Large intestine (tissue), 3 donors: ENCODE measurements at regions not wholly inside any gene's neighbourhood (a gene's known extent, or its start where the extent isn't known, plus 50 kb on each side); places are given as distances from the start of the nearest gene placed in this dataset.

Experiments
- DNase-seq, 2 donors: peaks; one replicate each; pipeline versions ENCODE4 v3.0.0 to v3.0.0-alpha.2; 2013
- H3K27ac ChIP-seq: one replicate; pipeline ENCODE4 v1.5.1; 2013; ENCODE audit warnings: low read length
- H3K27me3 ChIP-seq: 2 replicates; pipeline ENCODE4 v1.6.1; 2013; ENCODE audit warnings: low read length; ENCODE audit not compliant: control insufficient read depth, insufficient read depth
- H3K36me3 ChIP-seq: 2 replicates; pipeline ENCODE4 v1.6.1; 2013; ENCODE audit warnings: low read length; ENCODE audit not compliant: control insufficient read depth, insufficient read depth
- H3K4me1 ChIP-seq: one replicate; pipeline ENCODE4 v1.6.1; 2013; ENCODE audit warnings: low read length; ENCODE audit not compliant: control insufficient read depth, insufficient read depth
- H3K4me3 ChIP-seq: one replicate; pipeline ENCODE4 v1.5.1; 2013; ENCODE audit warnings: low read length
- H3K9me3 ChIP-seq: one replicate; pipeline ENCODE4 v1.6.1; 2013; ENCODE audit warnings: mild to moderate bottlenecking, low read depth, low read length, moderate library complexity; ENCODE audit not compliant: control insufficient read depth
- WGBS: methylation state at CpG from one replicate; pipeline ENCODE4 v1.1.5; 2013; ENCODE audit warnings: low lambda C conversion rate; ENCODE audit not compliant: insufficient coverage; 5-methylcytosine and 5-hydroxymethylcytosine counted together

- 40% methylated on average over 1 of the region's 1 CpG for WGBS
- Histone ChIP-seq H3K27ac (no peak overlapping the region), H3K9me3 (no peaks in the 10 kb centered on the region), H3K27me3 (no peaks in the 10 kb centered on the region), H3K4me3 (no peak overlapping the region), H3K36me3 (no peaks in the 10 kb centered on the region), H3K4me1 (no peaks in the 10 kb centered on the region)
- DNase-seq: no peak
These were observed 1340.2 kb upstream of the ZEB2 start for GRCh38 chr2:145860083-145860482.

- Histone ChIP-seq H3K27ac (no peak overlapping the region), H3K4me1 (no peaks in the 10 kb centered on the region), H3K9me3 (no peaks in the 10 kb centered on the region), H3K36me3 (no peaks in the 10 kb centered on the region), H3K27me3 (no peaks in the 10 kb centered on the region), H3K4me3 (no peak overlapping the region)
- no peak for DNase-seq
- no CpG with 5 or more reads among the region's 1 CpG for WGBS
These were observed 1335.2 kb upstream of the ZEB2 start for GRCh38 chr2:145855142-145855541.

GRCh38 chr2:145854039-145854755, 1334.3 kb upstream of the ZEB2 start:
- no peak for DNase-seq
- no peaks in the 10 kb centered on the region for H3K36me3 ChIP-seq
- no peaks in the 10 kb centered on the region for H3K4me1 ChIP-seq
- H3K9me3 ChIP-seq: no peaks in the 10 kb centered on the region
- no peaks in the 10 kb centered on the region for H3K27me3 ChIP-seq
- H3K4me3 ChIP-seq: no peak overlapping the region
- H3K27ac ChIP-seq: no peak overlapping the region
- 100% methylated on average over 1 of the region's 4 CpGs for WGBS

- H3K36me3 ChIP-seq: no peaks in the 10 kb centered on the region
- no peaks in the 10 kb centered on the region for H3K9me3 ChIP-seq
- no peak for DNase-seq
- no peak overlapping the region for H3K27ac ChIP-seq
- H3K4me1 ChIP-seq: no peaks in the 10 kb centered on the region
- 100% methylated on average over 1 of the region's 2 CpGs for WGBS
- H3K4me3 ChIP-seq: no peak overlapping the region
- H3K27me3 ChIP-seq: no peaks in the 10 kb centered on the region
These were observed 1331.8 kb upstream of the ZEB2 start for GRCh38 chr2:145851730-145852129.

GRCh38 chr2:145849466-145849865, 1329.5 kb upstream of the ZEB2 start:
- no peaks in the 10 kb centered on the region for H3K4me1 ChIP-seq
- H3K36me3 ChIP-seq: no peaks in the 10 kb centered on the region
- H3K9me3 ChIP-seq: no peaks in the 10 kb centered on the region
- no peak overlapping the region for H3K27ac ChIP-seq
- no CpG with 5 or more reads among the region's 4 CpGs for whole genome bisulfite sequencing
- no peak for DNase-seq
- no peak overlapping the region for H3K4me3 ChIP-seq
- no peaks in the 10 kb centered on the region for H3K27me3 ChIP-seq

GRCh38 chr2:145846982-145847381, 1327.1 kb upstream of the ZEB2 start:
- Histone ChIP-seq H3K9me3 (no peaks in the 10 kb centered on the region), H3K36me3 (no peaks in the 10 kb centered on the region), H3K4me3 (no peak overlapping the region), H3K27me3 (no peaks in the 10 kb centered on the region), H3K27ac (no peak overlapping the region), H3K4me1 (no peaks in the 10 kb centered on the region)
- DNase-seq: peak; percentile 12 to 26
- 60% methylated on average over 1 of the region's 4 CpGs for WGBS

GRCh38 chr2:145845923-145846322, 1326.0 kb upstream of the ZEB2 start:
- 40% methylated on average over 3 of the region's 3 CpGs for WGBS
- no peaks in the 10 kb centered on the region for H3K27me3 ChIP-seq
- no peaks in the 10 kb centered on the region for H3K9me3 ChIP-seq
- no peak for DNase-seq
- no peak overlapping the region for H3K27ac ChIP-seq
- no peaks in the 10 kb centered on the region for H3K4me1 ChIP-seq
- no peaks in the 10 kb centered on the region for H3K36me3 ChIP-seq
- no peak overlapping the region for H3K4me3 ChIP-seq

- H3K4me3 ChIP-seq: no peak overlapping the region
- no peaks in the 10 kb centered on the region for H3K9me3 ChIP-seq
- no peaks in the 10 kb centered on the region for H3K27me3 ChIP-seq
- no peak overlapping the region for H3K27ac ChIP-seq
- no peak for DNase-seq
- no peaks in the 10 kb centered on the region for H3K36me3 ChIP-seq
- no CpG with 5 or more reads among the region's 2 CpGs for WGBS
- H3K4me1 ChIP-seq: no peaks in the 10 kb centered on the region
These were observed 1325.4 kb upstream of the ZEB2 start for GRCh38 chr2:145845207-145845894.

GRCh38 chr2:145841973-145842372, 1322.1 kb upstream of the ZEB2 start:
- no peak overlapping the region for H3K4me3 ChIP-seq
- H3K27ac ChIP-seq: no peak overlapping the region
- H3K27me3 ChIP-seq: no peaks in the 10 kb centered on the region
- H3K9me3 ChIP-seq: no peaks in the 10 kb centered on the region
- no peaks in the 10 kb centered on the region for H3K36me3 ChIP-seq
- 70% methylated on average over 2 of the region's 3 CpGs for whole genome bisulfite sequencing
- H3K4me1 ChIP-seq: no peaks in the 10 kb centered on the region
- no peak for DNase-seq

- WGBS: 72% methylated on average over 2 of the region's 3 CpGs
- Histone ChIP-seq H3K36me3 (no peaks in the 10 kb centered on the region), H3K4me1 (no peaks in the 10 kb centered on the region), H3K4me3 (no peak overlapping the region), H3K27ac (no peak overlapping the region), H3K27me3 (no peaks in the 10 kb centered on the region), H3K9me3 (no peaks in the 10 kb centered on the region)
- DNase-seq: no peak
These were observed 1317.1 kb upstream of the ZEB2 start for GRCh38 chr2:145836986-145837385.

- H3K9me3 ChIP-seq: no peaks in the 10 kb centered on the region
- no peaks in the 10 kb centered on the region for H3K36me3 ChIP-seq
- DNase-seq: no peak
- no peaks in the 10 kb centered on the region for H3K4me1 ChIP-seq
- no peaks in the 10 kb centered on the region for H3K27me3 ChIP-seq
- WGBS: no CpG with 5 or more reads among the region's 1 CpG
- no peak overlapping the region for H3K27ac ChIP-seq
- no peak overlapping the region for H3K4me3 ChIP-seq
These were observed 1315.7 kb upstream of the ZEB2 start for GRCh38 chr2:145835665-145836064.
